Hepatocyte (in vitro differentiated cells): ENCODE measurements at regions not wholly inside any gene's neighbourhood (a gene's known extent, or its start where the extent isn't known, plus 50 kb on each side); places are given as distances from the start of the nearest gene placed in this dataset.

Source experiments
- DNase-seq: peaks from one replicate; pipeline ENCODE4 v3.0.0-alpha.2; 2016; ENCODE audit warnings: low spot score
- H2AFZ ChIP-seq: fragments of 200-600 bp; sonication (generic); 2 replicates; pipeline ENCODE4 v1.6.0; 2016; ENCODE audit warnings: antibody characterized with exemption, mild to moderate bottlenecking
- H3K27ac ChIP-seq: fragments of 200-600 bp; sonication (generic); 2 replicates; pipeline ENCODE4 v1.5.1; 2016; ENCODE audit warnings: mild to moderate bottlenecking
- H3K27me3 ChIP-seq: fragments of 200-600 bp; sonication (generic); 2 replicates; pipeline ENCODE4 v1.6.1; 2016
- H3K36me3 ChIP-seq: fragments of 200-600 bp; sonication (generic); replicated peaks from 2 replicates; pipeline ENCODE4 v1.5.1; 2016; ENCODE audit warnings: low read depth; ENCODE audit not compliant: insufficient read depth
- H3K4me1 ChIP-seq: fragments of 200-600 bp; sonication (generic); 2 replicates; pipeline ENCODE4 v1.5.1; 2016; ENCODE audit warnings: mild to moderate bottlenecking, moderate library complexity; ENCODE audit not compliant: insufficient read depth
- H3K4me2 ChIP-seq: fragments of 200-600 bp; sonication (generic); 2 replicates; pipeline ENCODE4 v1.6.0; 2016
- H3K4me3 ChIP-seq: fragments of 200-600 bp; sonication (generic); 2 replicates; pipeline ENCODE4 v1.5.1; 2016; ENCODE audit warnings: mild to moderate bottlenecking
- H3K79me2 ChIP-seq: fragments of 200-600 bp; sonication (generic); 2 replicates; pipeline ENCODE4 v1.6.0; 2017; ENCODE audit warnings: mild to moderate bottlenecking
- H3K9me2 ChIP-seq: fragments of 200-600 bp; sonication (generic); replicated peaks from 2 replicates; pipeline ENCODE4 v1.6.0; 2017; ENCODE audit warnings: mild to moderate bottlenecking; ENCODE audit not compliant: insufficient read depth
- H3K9me3 ChIP-seq: fragments of 200-600 bp; sonication (generic); 2 replicates; pipeline ENCODE4 v1.5.1; 2016; ENCODE audit warnings: low read depth, mild to moderate bottlenecking
- H4K20me1 ChIP-seq: fragments of 200-600 bp; sonication (generic); 2 replicates; pipeline ENCODE4 v1.6.0; 2016; ENCODE audit warnings: mild to moderate bottlenecking; ENCODE audit not compliant: insufficient read depth, poor library complexity, severe bottlenecking
- CTCF ChIP-seq: fragments of 200-600 bp; sonication (generic); IDR thresholded peaks from 2 replicates; pipeline ENCODE4 v1.5.1; 2016; ENCODE audit warnings: antibody characterized with exemption, mild to moderate bottlenecking; ENCODE audit not compliant: poor library complexity
- EZH2 ChIP-seq: fragments of 200-600 bp; sonication (generic); IDR thresholded peaks from 2 replicates; pipeline ENCODE4 v1.6.1; 2016; ENCODE audit warnings: antibody characterized with exemption, mild to moderate bottlenecking, borderline replicate concordance
- EZH2phosphoT487 ChIP-seq: fragments of 200-600 bp; sonication (generic); IDR thresholded peaks from one replicate; pipeline ENCODE4 v1.6.1; 2018; ENCODE audit warnings: antibody characterized with exemption, mild to moderate bottlenecking, low read depth, moderate library complexity; ENCODE audit not compliant: unreplicated experiment, severe bottlenecking
- WGBS: methylation state at CpG from one replicate; pipeline ENCODE4 v1.1.6; 2016; ENCODE audit warnings: low lambda C conversion rate; ENCODE audit errors: missing lambda C conversion rate; 5-methylcytosine and 5-hydroxymethylcytosine counted together

DNA sequence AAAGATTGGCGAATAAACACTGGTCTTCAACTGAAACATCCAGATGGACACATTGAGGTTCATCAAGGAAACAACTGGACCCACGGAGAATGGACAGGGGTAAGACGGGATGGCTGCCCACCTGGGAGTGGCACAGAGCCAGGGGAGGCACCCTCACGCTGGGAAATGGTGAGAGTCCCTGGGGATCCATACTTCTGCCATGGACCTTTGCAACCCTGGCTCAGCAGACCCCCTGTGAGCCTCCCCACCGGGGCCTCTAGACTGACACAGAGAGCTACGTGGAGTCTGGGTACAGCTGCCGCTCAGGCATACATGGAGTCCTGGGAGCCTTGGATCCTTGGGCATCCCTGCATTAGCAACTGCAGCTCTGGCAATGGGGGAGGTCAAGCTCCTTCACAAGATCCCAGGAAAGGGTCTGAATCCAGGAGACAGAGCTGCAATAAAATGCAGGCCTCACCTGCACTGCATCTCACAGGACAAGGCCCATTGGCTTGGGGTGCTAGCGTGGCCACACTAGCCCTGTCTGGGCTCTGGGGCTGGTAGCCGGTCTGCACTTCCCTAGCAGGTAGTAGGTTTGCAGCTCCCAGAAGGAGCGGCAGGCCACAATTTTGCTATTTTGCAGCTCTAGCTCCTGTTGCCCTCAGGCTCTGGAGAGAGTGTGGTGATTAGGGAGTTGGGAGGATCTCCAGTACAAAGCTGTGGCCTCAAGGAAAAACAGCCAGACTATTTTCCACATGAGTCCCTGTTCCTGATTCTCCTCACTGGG, 496.4 kb upstream of the LRRC4C start:
- H3K4me2 ChIP-seq: no peak overlapping the region
- no peaks in the 10 kb centered on the region for H3K27me3 ChIP-seq
- H2AFZ ChIP-seq: no peak overlapping the region
- DNase-seq: no peak
- no peaks in the 10 kb centered on the region for H3K79me2 ChIP-seq
- no peak overlapping the region for H3K27ac ChIP-seq
- no peaks in the 10 kb centered on the region for H3K36me3 ChIP-seq
- no peaks in the 10 kb centered on the region for H3K9me2 ChIP-seq
- WGBS: 93% methylated on average over 10 of the region's 10 CpGs
- TF ChIP-seq EZH2phosphoT487 (no peak), EZH2 (no peak), CTCF (no peak)
- H3K4me1 ChIP-seq: no peaks in the 10 kb centered on the region
- H4K20me1 ChIP-seq: no peaks in the 10 kb centered on the region
- H3K4me3 ChIP-seq: no peak overlapping the region
- no peaks in the 10 kb centered on the region for H3K9me3 ChIP-seq

- H3K4me3 ChIP-seq: no peak overlapping the region
- H3K4me2 ChIP-seq: no peak overlapping the region
- H3K9me3 ChIP-seq: no peaks in the 10 kb centered on the region
- no peaks in the 10 kb centered on the region for H4K20me1 ChIP-seq
- H3K36me3 ChIP-seq: no peaks in the 10 kb centered on the region
- H3K4me1 ChIP-seq: no peaks in the 10 kb centered on the region
- no peak overlapping the region for H3K27ac ChIP-seq
- H3K9me2 ChIP-seq: no peaks in the 10 kb centered on the region
- no peak overlapping the region for H2AFZ ChIP-seq
- no peaks in the 10 kb centered on the region for H3K79me2 ChIP-seq
- WGBS: 57% methylated on average over 1 of the region's 1 CpG
- DNase-seq: no peak
- H3K27me3 ChIP-seq: no peaks in the 10 kb centered on the region
- TF ChIP-seq EZH2: no peak
- TF ChIP-seq EZH2phosphoT487: no peak
- no peak for TF ChIP-seq CTCF
These were observed 504.0 kb upstream of the LRRC4C start for GRCh38 chr11:41963406-41963805.

- no peaks in the 10 kb centered on the region for H4K20me1 ChIP-seq
- DNase-seq: no peak
These were observed 511.2 kb upstream of the LRRC4C start for GRCh38 chr11:41970681-41971080.

More at GRCh38 chr11:41970681-41971080, 511.2 kb upstream of the LRRC4C start:
- Histone ChIP-seq H3K9me3 (no peaks in the 10 kb centered on the region), H3K9me2 (no peaks in the 10 kb centered on the region), H2AFZ (no peak overlapping the region), H3K27me3 (no peaks in the 10 kb centered on the region), H3K4me1 (no peaks in the 10 kb centered on the region), H3K27ac (no peak overlapping the region), H3K4me2 (no peak overlapping the region), H3K4me3 (no peak overlapping the region), H3K79me2 (no peaks in the 10 kb centered on the region), H3K36me3 (no peaks in the 10 kb centered on the region)
- TF ChIP-seq EZH2phosphoT487 (no peak), EZH2 (no peak), CTCF (no peak)
- WGBS: 98% methylated on average over 1 of the region's 1 CpG
